ENCODE measurements at regions not wholly inside any gene's neighbourhood (a gene's known extent, or its start where the extent isn't known, plus 50 kb on each side); places are given as distances from the start of the nearest gene placed in this dataset.

DNA sequence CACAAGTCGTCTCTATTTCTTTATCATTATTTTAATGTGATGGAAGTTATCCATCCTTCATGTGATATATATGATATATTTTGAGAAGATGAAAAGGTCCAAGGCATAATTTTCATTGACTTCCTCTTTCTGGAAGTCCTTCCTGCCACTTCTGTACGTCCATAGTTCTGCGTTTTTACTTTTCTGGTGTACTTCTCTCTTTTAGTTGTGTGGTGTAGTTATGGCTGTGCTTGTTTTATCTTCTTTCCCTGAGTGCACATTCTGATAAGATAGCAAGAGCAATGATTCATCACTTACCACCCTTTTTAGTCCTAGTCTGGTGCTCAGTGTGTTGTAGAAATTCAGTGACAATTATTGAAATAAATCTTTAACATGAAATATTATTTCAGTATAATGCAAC lies 231.3 kb upstream of the FERD3L start:
- CTCF ChIA-PET, result no interaction called here
- H3K27me3 Mint-ChIP-seq (ENCODE audit: low read depth), result no peaks in the 10 kb centered on the region; the same call in 1 of the 2 replicates
- TF ChIP-seq, protein P1, sequence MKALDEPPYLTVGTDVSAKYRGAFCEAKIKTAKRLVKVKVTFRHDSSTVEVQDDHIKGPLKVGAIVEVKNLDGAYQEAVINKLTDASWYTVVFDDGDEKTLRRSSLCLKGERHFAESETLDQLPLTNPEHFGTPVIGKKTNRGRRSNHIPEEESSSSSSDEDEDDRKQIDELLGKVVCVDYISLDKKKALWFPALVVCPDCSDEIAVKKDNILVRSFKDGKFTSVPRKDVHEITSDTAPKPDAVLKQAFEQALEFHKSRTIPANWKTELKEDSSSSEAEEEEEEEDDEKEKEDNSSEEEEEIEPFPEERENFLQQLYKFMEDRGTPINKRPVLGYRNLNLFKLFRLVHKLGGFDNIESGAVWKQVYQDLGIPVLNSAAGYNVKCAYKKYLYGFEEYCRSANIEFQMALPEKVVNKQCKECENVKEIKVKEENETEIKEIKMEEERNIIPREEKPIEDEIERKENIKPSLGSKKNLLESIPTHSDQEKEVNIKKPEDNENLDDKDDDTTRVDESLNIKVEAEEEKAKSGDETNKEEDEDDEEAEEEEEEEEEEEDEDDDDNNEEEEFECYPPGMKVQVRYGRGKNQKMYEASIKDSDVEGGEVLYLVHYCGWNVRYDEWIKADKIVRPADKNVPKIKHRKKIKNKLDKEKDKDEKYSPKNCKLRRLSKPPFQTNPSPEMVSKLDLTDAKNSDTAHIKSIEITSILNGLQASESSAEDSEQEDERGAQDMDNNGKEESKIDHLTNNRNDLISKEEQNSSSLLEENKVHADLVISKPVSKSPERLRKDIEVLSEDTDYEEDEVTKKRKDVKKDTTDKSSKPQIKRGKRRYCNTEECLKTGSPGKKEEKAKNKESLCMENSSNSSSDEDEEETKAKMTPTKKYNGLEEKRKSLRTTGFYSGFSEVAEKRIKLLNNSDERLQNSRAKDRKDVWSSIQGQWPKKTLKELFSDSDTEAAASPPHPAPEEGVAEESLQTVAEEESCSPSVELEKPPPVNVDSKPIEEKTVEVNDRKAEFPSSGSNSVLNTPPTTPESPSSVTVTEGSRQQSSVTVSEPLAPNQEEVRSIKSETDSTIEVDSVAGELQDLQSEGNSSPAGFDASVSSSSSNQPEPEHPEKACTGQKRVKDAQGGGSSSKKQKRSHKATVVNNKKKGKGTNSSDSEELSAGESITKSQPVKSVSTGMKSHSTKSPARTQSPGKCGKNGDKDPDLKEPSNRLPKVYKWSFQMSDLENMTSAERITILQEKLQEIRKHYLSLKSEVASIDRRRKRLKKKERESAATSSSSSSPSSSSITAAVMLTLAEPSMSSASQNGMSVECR (CRISPR knock-in tag; IDR thresholded peaks at IDR 0.05; ENCODE audit: borderline replicate concordance), result no peak
- TF ChIP-seq, protein P2, sequence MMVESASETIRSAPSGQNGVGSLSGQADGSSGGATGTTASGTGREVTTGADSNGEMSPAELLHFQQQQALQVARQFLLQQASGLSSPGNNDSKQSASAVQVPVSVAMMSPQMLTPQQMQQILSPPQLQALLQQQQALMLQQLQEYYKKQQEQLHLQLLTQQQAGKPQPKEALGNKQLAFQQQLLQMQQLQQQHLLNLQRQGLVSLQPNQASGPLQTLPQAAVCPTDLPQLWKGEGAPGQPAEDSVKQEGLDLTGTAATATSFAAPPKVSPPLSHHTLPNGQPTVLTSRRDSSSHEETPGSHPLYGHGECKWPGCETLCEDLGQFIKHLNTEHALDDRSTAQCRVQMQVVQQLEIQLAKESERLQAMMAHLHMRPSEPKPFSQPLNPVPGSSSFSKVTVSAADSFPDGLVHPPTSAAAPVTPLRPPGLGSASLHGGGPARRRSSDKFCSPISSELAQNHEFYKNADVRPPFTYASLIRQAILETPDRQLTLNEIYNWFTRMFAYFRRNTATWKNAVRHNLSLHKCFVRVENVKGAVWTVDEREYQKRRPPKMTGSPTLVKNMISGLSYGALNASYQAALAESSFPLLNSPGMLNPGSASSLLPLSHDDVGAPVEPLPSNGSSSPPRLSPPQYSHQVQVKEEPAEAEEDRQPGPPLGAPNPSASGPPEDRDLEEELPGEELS (CRISPR knock-in tag; IDR thresholded peaks at IDR 0.05), result no peak
- no peak for TF ChIP-seq FOXJ3 (CRISPR knock-in tag; IDR thresholded peaks at IDR 0.05; ENCODE audit: borderline replicate concordance)
- TF ChIP-seq, protein P3, sequence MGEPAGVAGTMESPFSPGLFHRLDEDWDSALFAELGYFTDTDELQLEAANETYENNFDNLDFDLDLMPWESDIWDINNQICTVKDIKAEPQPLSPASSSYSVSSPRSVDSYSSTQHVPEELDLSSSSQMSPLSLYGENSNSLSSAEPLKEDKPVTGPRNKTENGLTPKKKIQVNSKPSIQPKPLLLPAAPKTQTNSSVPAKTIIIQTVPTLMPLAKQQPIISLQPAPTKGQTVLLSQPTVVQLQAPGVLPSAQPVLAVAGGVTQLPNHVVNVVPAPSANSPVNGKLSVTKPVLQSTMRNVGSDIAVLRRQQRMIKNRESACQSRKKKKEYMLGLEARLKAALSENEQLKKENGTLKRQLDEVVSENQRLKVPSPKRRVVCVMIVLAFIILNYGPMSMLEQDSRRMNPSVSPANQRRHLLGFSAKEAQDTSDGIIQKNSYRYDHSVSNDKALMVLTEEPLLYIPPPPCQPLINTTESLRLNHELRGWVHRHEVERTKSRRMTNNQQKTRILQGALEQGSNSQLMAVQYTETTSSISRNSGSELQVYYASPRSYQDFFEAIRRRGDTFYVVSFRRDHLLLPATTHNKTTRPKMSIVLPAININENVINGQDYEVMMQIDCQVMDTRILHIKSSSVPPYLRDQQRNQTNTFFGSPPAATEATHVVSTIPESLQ (CRISPR knock-in tag; IDR thresholded peaks at IDR 0.05), result no peak
- TF ChIP-seq, protein P4, sequence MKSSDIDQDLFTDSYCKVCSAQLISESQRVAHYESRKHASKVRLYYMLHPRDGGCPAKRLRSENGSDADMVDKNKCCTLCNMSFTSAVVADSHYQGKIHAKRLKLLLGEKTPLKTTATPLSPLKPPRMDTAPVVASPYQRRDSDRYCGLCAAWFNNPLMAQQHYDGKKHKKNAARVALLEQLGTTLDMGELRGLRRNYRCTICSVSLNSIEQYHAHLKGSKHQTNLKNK (CRISPR knock-in tag; IDR thresholded peaks at IDR 0.05), result no peak
- TF ChIP-seq, protein P5, sequence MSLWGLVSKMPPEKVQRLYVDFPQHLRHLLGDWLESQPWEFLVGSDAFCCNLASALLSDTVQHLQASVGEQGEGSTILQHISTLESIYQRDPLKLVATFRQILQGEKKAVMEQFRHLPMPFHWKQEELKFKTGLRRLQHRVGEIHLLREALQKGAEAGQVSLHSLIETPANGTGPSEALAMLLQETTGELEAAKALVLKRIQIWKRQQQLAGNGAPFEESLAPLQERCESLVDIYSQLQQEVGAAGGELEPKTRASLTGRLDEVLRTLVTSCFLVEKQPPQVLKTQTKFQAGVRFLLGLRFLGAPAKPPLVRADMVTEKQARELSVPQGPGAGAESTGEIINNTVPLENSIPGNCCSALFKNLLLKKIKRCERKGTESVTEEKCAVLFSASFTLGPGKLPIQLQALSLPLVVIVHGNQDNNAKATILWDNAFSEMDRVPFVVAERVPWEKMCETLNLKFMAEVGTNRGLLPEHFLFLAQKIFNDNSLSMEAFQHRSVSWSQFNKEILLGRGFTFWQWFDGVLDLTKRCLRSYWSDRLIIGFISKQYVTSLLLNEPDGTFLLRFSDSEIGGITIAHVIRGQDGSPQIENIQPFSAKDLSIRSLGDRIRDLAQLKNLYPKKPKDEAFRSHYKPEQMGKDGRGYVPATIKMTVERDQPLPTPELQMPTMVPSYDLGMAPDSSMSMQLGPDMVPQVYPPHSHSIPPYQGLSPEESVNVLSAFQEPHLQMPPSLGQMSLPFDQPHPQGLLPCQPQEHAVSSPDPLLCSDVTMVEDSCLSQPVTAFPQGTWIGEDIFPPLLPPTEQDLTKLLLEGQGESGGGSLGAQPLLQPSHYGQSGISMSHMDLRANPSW (CRISPR knock-in tag; conservative IDR thresholded peaks at IDR 0.05; ENCODE audit: low read depth), result no peak
- TF ChIP-seq ZNF671 (CRISPR knock-in tag; IDR thresholded peaks at IDR 0.05), result no peak
- TF ChIP-seq TEAD4 (CRISPR knock-in tag; IDR thresholded peaks at IDR 0.05), result no peak
- no peak for TF ChIP-seq ZNF423 (CRISPR knock-in tag; IDR thresholded peaks at IDR 0.05)
- TF ChIP-seq NFE2L1 (CRISPR knock-in tag; IDR thresholded peaks at IDR 0.05), result no peak
- no peak for TF ChIP-seq KAT7 (CRISPR knock-in tag; IDR thresholded peaks at IDR 0.05; ENCODE audit: borderline replicate concordance)
- TF ChIP-seq NR3C1 (CRISPR knock-in tag; conservative IDR thresholded peaks at IDR 0.05; ENCODE audit: low read depth), result no peak
- no peak for ATAC-seq
- peaks cover 18% of the 10 kb centered on the region for H3K9me3 Mint-ChIP-seq
- POLR2A ChIA-PET, result no interaction called here
- H3K27ac Mint-ChIP-seq, result no peak overlapping the region
- peaks cover 6% of the 10 kb centered on the region; the same call in 1 of the 2 replicates for H3K4me1 Mint-ChIP-seq
- no peak for DNase-seq (ENCODE audit: low spot score)
- peaks cover 2% of the 10 kb centered on the region; the same call in 1 of the 2 replicates for H3K36me3 Mint-ChIP-seq
- no peak overlapping the region for H3K4me3 Mint-ChIP-seq

DNA sequence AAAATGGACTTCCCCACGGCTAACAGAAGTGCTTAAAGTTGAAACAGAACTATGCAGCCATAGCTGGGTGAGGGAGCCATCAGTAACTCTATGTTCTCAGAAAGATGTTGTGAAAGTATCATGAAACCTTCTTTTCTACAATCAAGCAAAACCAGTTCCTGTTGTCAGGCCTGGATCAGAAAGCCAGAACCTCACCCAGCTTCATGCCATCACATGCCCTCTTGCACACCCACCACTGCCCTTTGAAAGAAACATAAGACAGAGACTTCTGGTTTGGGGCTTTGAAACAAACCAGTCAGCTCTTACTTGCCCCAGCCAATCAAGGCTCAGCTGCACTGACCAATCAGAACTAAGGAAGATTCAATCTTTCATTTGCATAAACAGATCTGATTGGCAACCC lies 230.8 kb upstream of the FERD3L start:
- Mint-ChIP-seq H3K36me3 (peaks cover 2% of the 10 kb centered on the region; the same call in 1 of the 2 replicates), H3K4me3 (no peak overlapping the region), H3K27ac (no peak overlapping the region), H3K4me1 (peaks cover 6% of the 10 kb centered on the region; the same call in 1 of the 2 replicates), H3K27me3 (ENCODE audit: low read depth) (no peaks in the 10 kb centered on the region; the same call in 1 of the 2 replicates), H3K9me3 (peaks cover 18% of the 10 kb centered on the region)
- ChIA-PET POLR2A (no interaction called here), CTCF (no interaction called here)
- DNase-seq (ENCODE audit: low spot score) (no peak), ATAC-seq (no peak)
- TF ChIP-seq, protein P6, sequence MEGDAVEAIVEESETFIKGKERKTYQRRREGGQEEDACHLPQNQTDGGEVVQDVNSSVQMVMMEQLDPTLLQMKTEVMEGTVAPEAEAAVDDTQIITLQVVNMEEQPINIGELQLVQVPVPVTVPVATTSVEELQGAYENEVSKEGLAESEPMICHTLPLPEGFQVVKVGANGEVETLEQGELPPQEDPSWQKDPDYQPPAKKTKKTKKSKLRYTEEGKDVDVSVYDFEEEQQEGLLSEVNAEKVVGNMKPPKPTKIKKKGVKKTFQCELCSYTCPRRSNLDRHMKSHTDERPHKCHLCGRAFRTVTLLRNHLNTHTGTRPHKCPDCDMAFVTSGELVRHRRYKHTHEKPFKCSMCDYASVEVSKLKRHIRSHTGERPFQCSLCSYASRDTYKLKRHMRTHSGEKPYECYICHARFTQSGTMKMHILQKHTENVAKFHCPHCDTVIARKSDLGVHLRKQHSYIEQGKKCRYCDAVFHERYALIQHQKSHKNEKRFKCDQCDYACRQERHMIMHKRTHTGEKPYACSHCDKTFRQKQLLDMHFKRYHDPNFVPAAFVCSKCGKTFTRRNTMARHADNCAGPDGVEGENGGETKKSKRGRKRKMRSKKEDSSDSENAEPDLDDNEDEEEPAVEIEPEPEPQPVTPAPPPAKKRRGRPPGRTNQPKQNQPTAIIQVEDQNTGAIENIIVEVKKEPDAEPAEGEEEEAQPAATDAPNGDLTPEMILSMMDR (IDR thresholded peaks at IDR 0.05), result no peak
- no peak for TF ChIP-seq TP53 (CRISPR knock-in tag; IDR thresholded peaks at IDR 0.05)
- TF ChIP-seq, protein P7, sequence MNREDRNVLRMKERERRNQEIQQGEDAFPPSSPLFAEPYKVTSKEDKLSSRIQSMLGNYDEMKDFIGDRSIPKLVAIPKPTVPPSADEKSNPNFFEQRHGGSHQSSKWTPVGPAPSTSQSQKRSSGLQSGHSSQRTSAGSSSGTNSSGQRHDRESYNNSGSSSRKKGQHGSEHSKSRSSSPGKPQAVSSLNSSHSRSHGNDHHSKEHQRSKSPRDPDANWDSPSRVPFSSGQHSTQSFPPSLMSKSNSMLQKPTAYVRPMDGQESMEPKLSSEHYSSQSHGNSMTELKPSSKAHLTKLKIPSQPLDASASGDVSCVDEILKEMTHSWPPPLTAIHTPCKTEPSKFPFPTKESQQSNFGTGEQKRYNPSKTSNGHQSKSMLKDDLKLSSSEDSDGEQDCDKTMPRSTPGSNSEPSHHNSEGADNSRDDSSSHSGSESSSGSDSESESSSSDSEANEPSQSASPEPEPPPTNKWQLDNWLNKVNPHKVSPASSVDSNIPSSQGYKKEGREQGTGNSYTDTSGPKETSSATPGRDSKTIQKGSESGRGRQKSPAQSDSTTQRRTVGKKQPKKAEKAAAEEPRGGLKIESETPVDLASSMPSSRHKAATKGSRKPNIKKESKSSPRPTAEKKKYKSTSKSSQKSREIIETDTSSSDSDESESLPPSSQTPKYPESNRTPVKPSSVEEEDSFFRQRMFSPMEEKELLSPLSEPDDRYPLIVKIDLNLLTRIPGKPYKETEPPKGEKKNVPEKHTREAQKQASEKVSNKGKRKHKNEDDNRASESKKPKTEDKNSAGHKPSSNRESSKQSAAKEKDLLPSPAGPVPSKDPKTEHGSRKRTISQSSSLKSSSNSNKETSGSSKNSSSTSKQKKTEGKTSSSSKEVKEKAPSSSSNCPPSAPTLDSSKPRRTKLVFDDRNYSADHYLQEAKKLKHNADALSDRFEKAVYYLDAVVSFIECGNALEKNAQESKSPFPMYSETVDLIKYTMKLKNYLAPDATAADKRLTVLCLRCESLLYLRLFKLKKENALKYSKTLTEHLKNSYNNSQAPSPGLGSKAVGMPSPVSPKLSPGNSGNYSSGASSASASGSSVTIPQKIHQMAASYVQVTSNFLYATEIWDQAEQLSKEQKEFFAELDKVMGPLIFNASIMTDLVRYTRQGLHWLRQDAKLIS (CRISPR knock-in tag; IDR thresholded peaks at IDR 0.05; ENCODE audit: borderline replicate concordance), result no peak
- TF ChIP-seq RORB (CRISPR knock-in tag; IDR thresholded peaks at IDR 0.05), result no peak
- TF ChIP-seq EMX1 (CRISPR knock-in tag; IDR thresholded peaks at IDR 0.05), result no peak
